Hepatocyte (in vitro differentiated cells): ENCODE measurements at regions not wholly inside any gene's neighbourhood (a gene's known extent, or its start where the extent isn't known, plus 50 kb on each side); places are given as distances from the start of the nearest gene placed in this dataset.

ENCODE experiments used
- DNase-seq: peaks from one replicate; pipeline ENCODE4 v3.0.0-alpha.2; 2016; ENCODE audit warnings: low spot score
- H2AFZ ChIP-seq: fragments of 200-600 bp; sonication (generic); 2 replicates; pipeline ENCODE4 v1.6.0; 2016; ENCODE audit warnings: antibody characterized with exemption, mild to moderate bottlenecking
- H3K27ac ChIP-seq: fragments of 200-600 bp; sonication (generic); 2 replicates; pipeline ENCODE4 v1.5.1; 2016; ENCODE audit warnings: mild to moderate bottlenecking
- H3K27me3 ChIP-seq: fragments of 200-600 bp; sonication (generic); 2 replicates; pipeline ENCODE4 v1.6.1; 2016
- H3K36me3 ChIP-seq: fragments of 200-600 bp; sonication (generic); replicated peaks from 2 replicates; pipeline ENCODE4 v1.5.1; 2016; ENCODE audit warnings: low read depth; ENCODE audit not compliant: insufficient read depth
- H3K4me1 ChIP-seq: fragments of 200-600 bp; sonication (generic); 2 replicates; pipeline ENCODE4 v1.5.1; 2016; ENCODE audit warnings: mild to moderate bottlenecking, moderate library complexity; ENCODE audit not compliant: insufficient read depth
- H3K4me2 ChIP-seq: fragments of 200-600 bp; sonication (generic); 2 replicates; pipeline ENCODE4 v1.6.0; 2016
- H3K4me3 ChIP-seq: fragments of 200-600 bp; sonication (generic); 2 replicates; pipeline ENCODE4 v1.5.1; 2016; ENCODE audit warnings: mild to moderate bottlenecking
- H3K79me2 ChIP-seq: fragments of 200-600 bp; sonication (generic); 2 replicates; pipeline ENCODE4 v1.6.0; 2017; ENCODE audit warnings: mild to moderate bottlenecking
- H3K9me2 ChIP-seq: fragments of 200-600 bp; sonication (generic); replicated peaks from 2 replicates; pipeline ENCODE4 v1.6.0; 2017; ENCODE audit warnings: mild to moderate bottlenecking; ENCODE audit not compliant: insufficient read depth
- H3K9me3 ChIP-seq: fragments of 200-600 bp; sonication (generic); 2 replicates; pipeline ENCODE4 v1.5.1; 2016; ENCODE audit warnings: low read depth, mild to moderate bottlenecking
- H4K20me1 ChIP-seq: fragments of 200-600 bp; sonication (generic); 2 replicates; pipeline ENCODE4 v1.6.0; 2016; ENCODE audit warnings: mild to moderate bottlenecking; ENCODE audit not compliant: insufficient read depth, poor library complexity, severe bottlenecking
- EZH2 ChIP-seq: fragments of 200-600 bp; sonication (generic); IDR thresholded peaks from 2 replicates; pipeline ENCODE4 v1.6.1; 2016; ENCODE audit warnings: antibody characterized with exemption, mild to moderate bottlenecking, borderline replicate concordance
- EZH2phosphoT487 ChIP-seq: fragments of 200-600 bp; sonication (generic); IDR thresholded peaks from one replicate; pipeline ENCODE4 v1.6.1; 2018; ENCODE audit warnings: antibody characterized with exemption, mild to moderate bottlenecking, low read depth, moderate library complexity; ENCODE audit not compliant: unreplicated experiment, severe bottlenecking
- WGBS: methylation state at CpG from one replicate; pipeline ENCODE4 v1.1.6; 2016; ENCODE audit warnings: low lambda C conversion rate; ENCODE audit errors: missing lambda C conversion rate; 5-methylcytosine and 5-hydroxymethylcytosine counted together
- TF ChIP-seq, protein P1 (sequence below): fragments of 200-600 bp; sonication (generic); IDR thresholded peaks from 2 replicates; pipeline ENCODE4 v1.5.1; 2016; ENCODE audit warnings: antibody characterized with exemption, mild to moderate bottlenecking; ENCODE audit not compliant: poor library complexity

DNA sequence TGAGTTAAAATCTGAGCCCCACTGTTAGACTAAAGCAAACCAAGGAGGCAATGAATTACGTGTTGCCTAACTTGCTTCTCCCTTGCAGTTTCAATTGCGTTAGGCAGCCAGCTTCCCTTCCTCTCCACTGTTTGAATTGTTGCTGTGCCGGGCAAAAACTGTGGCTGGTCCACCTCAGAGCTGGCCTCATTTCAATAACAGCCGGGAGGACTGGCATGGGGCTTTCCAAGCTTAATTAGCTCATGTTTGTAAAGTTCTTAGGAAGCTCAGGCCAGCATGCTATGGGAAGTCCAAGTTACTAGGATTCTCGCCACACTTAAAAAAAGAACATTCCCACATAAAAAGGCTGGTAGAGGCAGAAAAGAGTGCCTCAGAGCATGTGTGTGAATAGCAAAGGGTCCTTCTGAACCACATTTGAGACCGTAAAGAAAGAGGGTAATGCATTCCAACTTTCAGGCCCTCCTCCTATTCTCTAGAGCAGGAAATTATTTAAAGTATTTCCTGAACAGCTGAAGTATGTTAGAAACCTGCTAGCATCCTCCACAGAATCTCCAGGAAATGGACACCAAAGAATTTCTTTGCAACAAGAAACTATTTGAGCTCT is 79.0 kb upstream of the SMURF2 start:
- DNase-seq = no peak
- H3K4me2 ChIP-seq = no peak overlapping the region

DNA sequence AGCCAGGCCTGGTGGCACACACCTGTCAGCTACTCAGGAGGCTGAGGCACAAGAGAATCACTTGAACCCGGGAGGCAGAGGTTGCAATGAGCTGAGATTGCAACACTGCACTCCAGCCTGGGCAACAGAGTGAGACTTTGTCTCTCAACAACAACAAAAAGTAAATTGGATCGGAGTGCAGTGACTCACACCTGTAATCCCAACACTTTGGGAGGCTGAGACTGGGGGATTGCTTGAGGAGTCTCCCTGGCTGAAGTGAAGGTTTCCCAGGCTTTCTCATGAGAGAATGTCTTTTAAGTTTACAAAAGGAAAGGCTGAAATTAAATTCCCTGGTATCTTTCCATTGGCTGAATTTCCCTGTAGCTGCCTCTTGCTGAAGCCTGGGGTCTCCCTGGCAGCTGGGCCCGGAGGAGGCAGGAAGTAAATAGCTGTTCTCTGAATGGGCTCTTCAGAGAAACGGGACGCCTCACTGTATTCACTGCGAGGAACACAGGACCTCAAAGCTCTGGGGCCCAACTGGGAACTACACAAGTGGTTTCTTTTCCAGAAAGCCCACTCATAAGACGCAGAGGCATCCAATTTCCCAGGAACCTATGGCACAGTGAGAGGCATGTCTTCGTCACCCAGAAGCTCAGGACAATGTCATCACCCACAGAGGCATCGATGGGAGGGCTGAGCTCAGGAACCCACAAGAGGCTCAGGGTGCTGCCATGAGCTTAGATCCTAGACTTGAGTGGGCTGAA is 77.4 kb upstream of the SMURF2 start:
- H3K9me3 ChIP-seq = no peaks in the 10 kb centered on the region
- H3K79me2 ChIP-seq = no peaks in the 10 kb centered on the region
- H3K36me3 ChIP-seq = no peaks in the 10 kb centered on the region
- no peak overlapping the region for H3K4me3 ChIP-seq
- no peaks in the 10 kb centered on the region for H3K4me1 ChIP-seq
- no peaks in the 10 kb centered on the region for H3K27me3 ChIP-seq
- TF ChIP-seq EZH2 (no peak), EZH2phosphoT487 (no peak)
- TF ChIP-seq, protein P1, sequence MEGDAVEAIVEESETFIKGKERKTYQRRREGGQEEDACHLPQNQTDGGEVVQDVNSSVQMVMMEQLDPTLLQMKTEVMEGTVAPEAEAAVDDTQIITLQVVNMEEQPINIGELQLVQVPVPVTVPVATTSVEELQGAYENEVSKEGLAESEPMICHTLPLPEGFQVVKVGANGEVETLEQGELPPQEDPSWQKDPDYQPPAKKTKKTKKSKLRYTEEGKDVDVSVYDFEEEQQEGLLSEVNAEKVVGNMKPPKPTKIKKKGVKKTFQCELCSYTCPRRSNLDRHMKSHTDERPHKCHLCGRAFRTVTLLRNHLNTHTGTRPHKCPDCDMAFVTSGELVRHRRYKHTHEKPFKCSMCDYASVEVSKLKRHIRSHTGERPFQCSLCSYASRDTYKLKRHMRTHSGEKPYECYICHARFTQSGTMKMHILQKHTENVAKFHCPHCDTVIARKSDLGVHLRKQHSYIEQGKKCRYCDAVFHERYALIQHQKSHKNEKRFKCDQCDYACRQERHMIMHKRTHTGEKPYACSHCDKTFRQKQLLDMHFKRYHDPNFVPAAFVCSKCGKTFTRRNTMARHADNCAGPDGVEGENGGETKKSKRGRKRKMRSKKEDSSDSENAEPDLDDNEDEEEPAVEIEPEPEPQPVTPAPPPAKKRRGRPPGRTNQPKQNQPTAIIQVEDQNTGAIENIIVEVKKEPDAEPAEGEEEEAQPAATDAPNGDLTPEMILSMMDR = no peak
- H3K4me2 ChIP-seq = no peak overlapping the region
- H4K20me1 ChIP-seq = no peaks in the 10 kb centered on the region
- no peak overlapping the region for H3K27ac ChIP-seq
- H2AFZ ChIP-seq = no peak overlapping the region
- WGBS = 75% methylated on average over 8 of the region's 9 CpGs
- no peak for DNase-seq
- no peaks in the 10 kb centered on the region for H3K9me2 ChIP-seq

More for the DNA sequence above, 79.0 kb upstream of the SMURF2 start:
- no peaks in the 10 kb centered on the region for H3K4me1 ChIP-seq
- H4K20me1 ChIP-seq = no peaks in the 10 kb centered on the region
- H3K9me3 ChIP-seq = no peaks in the 10 kb centered on the region
- no peaks in the 10 kb centered on the region for H3K36me3 ChIP-seq
- no peaks in the 10 kb centered on the region for H3K79me2 ChIP-seq
- 72% methylated on average over 6 of the region's 6 CpGs for WGBS
- H3K9me2 ChIP-seq = no peaks in the 10 kb centered on the region
- TF ChIP-seq EZH2phosphoT487 (no peak), EZH2 (no peak)
- TF ChIP-seq, protein P1 = no peak
- no peak overlapping the region for H3K4me3 ChIP-seq
- no peak overlapping the region for H2AFZ ChIP-seq
- H3K27ac ChIP-seq = peak overlapping the region; percentile 31
- no peaks in the 10 kb centered on the region for H3K27me3 ChIP-seq

DNA sequence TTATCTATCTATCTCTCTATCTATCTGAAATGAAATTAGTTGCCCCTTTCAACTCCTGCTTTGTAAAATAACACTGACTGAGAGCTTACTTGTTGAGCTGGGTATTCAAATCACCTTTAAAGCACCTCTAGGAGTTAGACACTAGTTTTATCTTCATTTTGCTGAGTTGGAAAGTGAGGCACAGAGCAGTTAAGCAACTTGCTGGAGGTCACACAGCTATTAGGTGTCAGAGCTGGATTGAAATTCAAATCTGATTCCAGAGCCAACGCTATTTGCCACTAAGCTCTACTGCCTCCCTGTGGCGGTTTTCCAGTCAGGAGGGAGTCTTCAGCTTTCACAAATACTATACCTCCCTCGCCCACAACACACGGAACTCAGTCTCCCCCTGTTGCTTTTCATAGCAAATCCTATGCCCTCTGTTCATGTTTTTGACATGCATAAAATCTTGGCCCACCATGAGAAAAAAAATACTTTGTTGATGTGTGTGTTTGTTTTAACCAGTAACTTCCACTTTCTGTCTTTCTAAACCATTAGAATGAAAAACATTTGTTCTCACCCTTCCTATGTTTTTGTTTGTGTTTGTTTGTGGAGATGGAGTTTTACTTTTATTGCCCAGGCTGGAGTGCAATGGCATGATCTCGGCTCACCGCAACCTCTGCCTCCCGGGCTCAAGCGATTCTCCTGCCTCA is 74.8 kb upstream of the SMURF2 start:
- Histone ChIP-seq H3K4me2 (no peak overlapping the region), H4K20me1 (no peaks in the 10 kb centered on the region)
- DNase-seq = peak; percentile 33

More for the DNA sequence above, 74.8 kb upstream of the SMURF2 start:
- 69% methylated on average over 8 of the region's 8 CpGs for WGBS
- no peak overlapping the region for H2AFZ ChIP-seq
- H3K36me3 ChIP-seq = no peaks in the 10 kb centered on the region
- TF ChIP-seq, protein P1 = peak; percentile 44
- TF ChIP-seq EZH2phosphoT487 = no peak
- TF ChIP-seq EZH2 = no peak
- no peaks in the 10 kb centered on the region for H3K4me1 ChIP-seq
- H3K4me3 ChIP-seq = no peak overlapping the region
- no peaks in the 10 kb centered on the region for H3K9me2 ChIP-seq
- no peaks in the 10 kb centered on the region for H3K9me3 ChIP-seq
- no peaks in the 10 kb centered on the region for H3K79me2 ChIP-seq
- no peaks in the 10 kb centered on the region for H3K27me3 ChIP-seq
- H3K27ac ChIP-seq = no peak overlapping the region
